GDM1 (cell line): ENCODE measurements at regions not wholly inside any gene's neighbourhood (a gene's known extent, or its start where the extent isn't known, plus 50 kb on each side); places are given as distances from the start of the nearest gene placed in this dataset.

Source experiments
- DNase-seq: peaks from one replicate; lab custom pipeline; 2025; lab: John Stamatoyannopoulos, UW

DNA sequence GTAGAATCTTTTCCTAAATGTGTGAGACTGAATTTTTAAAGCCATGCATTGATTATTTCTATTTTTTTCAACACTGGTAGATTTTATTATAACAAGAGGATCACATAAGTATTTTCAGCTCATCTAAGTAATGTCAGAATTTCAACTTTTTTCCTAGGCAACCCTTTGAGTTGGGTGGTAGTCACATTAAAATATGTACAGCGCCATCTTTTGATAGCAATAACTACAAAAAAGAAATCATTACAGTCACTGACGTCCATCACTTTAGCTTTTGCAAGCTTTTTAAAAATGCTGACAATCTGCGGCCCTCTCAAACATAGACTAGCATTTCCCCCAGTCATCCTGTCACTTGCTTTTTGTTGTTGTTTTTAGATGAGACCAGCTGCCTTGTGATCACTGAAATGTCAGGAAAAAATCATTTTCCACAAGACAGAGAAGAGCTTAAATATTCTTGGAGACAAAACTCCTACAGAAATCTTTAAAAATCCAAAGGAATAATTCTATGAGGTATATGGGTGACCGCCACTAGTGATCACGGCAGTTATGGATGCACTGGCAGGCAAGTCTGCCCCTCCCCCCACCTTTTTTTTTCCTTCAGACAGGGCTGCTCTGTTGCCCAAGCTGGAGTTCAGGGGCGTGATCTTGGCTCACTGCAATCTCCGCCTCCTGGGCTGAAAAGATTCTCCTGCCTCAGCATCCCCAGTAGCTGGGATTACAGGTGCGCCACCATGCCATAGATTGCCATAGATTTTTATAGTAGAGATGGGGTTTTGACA is 384.0 kb upstream of the KCNMB2 start:
- no peak for DNase-seq

DNA sequence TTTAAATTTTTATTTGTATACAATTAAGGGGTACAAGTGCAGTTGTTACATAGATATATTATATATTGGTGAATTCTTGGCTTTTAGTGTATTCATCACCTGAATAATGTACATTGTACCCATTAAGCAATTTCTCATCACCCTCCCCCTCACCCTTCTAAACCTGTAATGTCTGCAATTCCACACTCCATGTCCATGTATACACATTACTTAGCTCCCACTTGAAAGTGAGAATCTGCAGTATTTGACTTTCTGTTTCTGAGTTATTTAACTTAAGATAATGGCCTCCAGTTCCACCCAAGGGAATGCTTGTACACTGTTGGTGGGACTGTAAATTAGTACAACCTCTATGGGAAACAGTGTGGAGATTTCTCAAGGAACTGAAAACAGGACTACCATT is 383.2 kb upstream of the KCNMB2 start:
- no peak for DNase-seq

DNA sequence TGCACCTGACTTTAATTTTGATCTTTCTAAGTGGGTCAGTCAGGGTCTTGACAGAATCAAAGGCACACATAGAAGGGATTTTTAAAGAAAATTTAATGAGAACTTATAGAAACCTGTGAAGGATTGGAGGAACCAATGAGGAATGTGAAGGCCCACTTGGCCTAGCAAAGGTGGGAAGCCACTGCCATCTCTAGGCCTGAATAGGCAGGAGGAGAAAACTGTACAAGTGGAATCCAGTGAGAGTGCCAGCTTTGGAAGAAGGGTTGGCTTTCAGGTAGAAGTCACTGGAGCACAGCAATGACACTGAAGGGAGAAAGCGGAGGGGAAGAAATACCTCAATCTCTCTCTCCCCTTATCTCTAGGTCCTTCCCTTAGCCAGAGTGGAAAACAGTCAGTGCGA is 380.7 kb upstream of the KCNMB2 start:
- DNase-seq, result peak; percentile 6

DNA sequence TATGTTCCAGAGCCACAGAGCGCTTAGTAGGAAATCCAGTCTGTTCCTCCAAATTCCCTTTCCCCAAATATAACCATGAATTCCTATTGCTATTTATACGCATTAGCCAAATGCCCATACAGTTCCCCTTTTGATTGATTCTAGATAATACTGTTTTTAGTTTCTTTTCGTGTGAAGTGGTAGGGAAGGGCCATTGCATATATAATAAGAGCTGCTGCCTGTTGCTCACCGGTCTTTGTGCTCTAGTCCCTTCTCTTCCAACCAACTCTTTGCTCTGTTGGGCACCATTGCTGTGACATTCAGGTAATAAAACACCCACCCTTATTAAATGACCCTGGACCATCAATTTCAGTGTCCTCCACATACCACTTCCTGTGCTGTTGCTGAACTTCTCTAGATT is 379.9 kb upstream of the KCNMB2 start:
- no peak for DNase-seq

DNA sequence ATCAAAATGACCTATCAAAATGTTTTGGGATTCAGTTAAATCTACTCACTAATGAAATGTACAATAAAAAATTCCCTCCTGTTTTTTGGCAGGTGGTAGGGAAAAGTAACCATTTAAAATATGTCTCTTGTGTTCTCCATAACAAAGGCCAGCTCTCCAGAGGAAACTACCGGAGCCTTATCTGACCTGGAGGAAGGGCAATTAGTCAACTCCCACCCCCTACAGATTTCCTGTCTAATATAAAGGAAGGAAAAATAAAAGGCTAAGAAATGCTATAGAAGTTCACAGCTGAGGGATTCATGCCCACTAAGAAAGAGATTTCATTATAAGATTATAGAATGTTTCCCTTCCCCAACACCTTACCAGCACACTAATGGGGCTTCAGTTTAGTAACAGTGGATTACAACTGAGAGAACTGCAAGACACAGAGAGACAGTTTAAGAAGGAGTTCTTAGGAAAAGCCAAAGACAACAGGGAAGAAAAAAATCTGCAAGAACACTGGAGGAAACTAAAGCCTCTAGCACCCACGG is 376.5 kb upstream of the KCNMB2 start:
- DNase-seq, result no peak

DNA sequence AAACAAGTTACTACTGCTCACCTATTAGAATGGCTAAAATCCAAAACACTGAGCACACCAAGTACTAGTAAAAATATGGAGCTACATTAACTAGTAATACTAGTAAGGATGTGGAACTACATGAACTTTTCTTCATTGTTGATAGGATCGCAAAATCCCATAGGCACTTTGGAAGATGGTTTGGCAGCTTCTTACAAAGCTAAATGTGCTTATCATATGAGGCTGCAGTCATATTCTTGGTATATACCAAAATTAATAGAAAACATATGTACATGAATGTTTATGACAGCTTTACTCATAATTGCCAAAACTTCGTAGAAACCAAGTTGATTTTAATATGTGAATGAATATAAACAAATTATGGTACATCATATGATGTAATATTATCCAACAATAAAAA is 366.8 kb upstream of the KCNMB2 start:
- DNase-seq, result no peak

DNA sequence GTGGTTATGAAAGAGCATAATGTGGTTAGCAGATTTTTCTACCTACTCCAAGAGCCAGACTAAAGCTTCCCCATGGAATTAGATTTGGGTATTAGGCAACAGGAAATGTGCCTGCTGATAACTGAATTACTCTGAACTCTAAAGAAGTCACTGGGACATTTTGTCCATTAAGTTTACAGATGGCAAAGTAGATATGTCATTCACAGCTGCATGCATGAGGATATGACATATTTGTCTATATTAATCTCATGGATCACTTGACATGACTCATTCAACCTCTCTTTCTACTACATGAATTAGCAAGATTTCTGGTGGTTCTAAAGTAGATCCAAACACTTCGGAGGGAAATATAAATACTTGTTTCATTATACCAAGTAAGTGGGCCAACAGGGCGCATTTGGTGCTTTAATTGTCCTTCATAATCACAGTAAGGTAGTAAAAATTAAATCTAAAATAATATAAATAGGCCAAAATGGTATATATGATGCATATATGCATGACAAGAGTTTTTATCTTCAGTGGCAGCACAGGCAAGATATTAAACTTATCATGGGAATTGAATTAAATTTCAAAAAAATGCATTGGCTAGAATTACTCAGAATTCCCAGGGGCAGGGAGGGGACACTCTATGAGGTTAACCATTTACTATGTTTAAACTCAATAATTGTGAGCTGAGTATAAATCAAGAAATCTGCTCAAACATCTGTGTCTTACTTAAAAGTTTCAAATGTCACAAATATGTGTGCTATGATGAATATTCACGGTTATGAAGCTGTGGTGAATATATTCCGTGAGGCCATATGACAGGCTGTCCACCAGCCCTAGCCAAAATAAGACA is 365.3 kb upstream of the KCNMB2 start:
- peak; percentile 24 for DNase-seq

DNA sequence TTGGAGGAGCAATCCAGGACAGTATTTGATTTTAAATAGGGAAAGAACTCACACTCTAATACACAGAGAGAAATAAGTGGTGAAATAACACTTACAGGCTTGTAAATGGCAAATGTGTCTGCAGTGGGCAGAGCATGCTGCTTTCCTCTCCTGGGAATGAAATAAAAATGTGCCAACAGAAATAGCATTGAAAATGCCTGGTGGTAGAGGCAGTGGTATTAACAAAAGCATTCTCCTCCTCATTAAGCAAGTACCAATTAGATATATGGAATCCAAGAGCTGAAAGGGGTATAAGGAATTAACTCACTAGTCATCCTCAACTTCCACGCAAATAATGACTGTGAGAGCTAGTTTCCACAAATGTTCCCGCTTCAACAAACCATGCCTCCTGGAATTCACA is 364.1 kb upstream of the KCNMB2 start:
- DNase-seq, result no peak

DNA sequence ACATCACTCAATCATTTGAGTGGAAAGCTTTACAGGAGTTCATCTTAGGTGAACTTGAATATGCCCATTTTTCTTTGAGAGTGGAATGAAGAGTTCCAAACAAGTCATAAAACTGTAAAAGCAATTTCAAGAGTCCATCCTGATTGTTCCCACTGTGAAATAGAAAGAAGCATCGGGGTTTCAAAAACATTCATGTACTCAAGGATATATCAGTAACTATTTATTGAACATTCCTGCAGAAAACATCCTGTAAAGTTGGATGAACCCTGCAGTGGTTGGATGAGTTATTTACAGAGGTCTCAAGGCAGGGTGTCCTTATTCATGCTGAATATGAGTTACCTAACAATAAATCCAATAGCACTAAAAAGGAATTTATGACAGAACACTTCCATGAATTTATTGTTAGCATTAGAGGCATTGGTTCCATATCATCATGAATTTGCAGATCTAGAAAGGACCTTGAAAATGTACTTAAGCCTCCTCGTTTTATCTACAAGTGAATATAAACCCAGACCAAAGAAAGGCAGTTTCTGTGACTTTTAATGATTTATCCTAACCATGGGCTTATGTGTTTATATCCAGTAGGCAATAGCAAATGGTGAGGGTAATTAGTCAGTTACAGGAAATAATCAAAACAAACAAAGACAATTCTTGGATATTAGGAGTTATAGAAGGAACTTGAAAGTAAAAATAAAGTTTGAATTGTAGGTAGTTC is 361.9 kb upstream of the KCNMB2 start:
- DNase-seq, result no peak

DNA sequence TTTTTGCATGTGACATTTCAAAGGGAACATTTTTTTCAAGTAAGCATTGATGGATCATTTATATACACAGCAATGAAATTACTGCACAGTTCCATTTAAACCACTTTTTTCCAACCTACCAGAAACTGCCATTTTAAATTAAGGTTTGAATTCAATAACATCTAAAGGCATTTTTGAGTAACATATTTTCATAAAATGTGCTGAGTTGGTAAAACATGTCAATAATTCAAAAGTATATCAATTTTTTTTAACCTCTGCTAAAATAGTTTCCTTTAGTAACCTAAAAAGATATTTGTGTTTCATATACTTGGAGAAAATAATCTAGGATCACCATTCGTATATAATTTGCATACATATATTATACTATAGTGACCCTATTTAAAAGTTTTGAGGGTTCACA is 355.1 kb upstream of the KCNMB2 start:
- no peak for DNase-seq

DNA sequence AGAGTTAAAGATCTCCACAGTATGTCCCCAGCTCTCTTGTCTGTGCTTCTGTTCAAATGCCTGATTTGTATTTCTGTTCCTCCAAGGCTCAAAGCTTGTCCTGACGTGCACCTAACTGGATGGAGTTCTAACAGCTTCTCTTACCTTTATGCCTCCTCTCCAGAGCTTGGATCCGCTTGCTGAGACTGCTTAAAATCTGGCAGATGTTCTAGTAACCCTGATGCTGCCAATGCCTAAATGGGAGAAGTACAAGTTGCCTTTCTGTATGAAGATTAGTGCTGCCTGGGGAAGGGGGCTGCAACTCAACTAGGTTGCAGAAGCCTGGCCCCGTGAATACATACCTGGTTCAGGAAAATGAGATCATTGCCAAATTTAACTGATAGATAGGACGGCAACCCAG is 354.5 kb upstream of the KCNMB2 start:
- no peak for DNase-seq

DNA sequence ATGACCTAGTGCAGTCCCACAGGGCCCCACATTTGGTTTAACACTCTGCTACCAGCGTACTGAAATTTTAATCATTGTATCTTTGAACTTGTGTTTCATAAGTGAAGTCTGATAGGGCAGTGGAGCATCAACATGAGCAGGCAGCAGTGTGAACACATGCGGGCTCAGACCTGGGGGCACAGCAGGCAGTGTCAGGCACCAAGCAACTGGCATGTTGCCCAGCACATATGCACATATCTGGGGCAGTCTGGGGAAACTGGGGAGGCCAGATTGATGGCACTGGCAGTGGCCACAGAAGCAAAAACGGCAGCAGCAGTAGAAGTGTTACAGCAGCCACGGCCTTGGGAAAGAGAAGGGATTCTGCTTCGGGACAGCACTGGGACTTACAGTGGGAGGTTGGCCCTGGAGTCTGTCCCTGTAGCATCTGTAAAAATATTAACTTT is 353.9 kb upstream of the KCNMB2 start:
- no peak for DNase-seq

DNA sequence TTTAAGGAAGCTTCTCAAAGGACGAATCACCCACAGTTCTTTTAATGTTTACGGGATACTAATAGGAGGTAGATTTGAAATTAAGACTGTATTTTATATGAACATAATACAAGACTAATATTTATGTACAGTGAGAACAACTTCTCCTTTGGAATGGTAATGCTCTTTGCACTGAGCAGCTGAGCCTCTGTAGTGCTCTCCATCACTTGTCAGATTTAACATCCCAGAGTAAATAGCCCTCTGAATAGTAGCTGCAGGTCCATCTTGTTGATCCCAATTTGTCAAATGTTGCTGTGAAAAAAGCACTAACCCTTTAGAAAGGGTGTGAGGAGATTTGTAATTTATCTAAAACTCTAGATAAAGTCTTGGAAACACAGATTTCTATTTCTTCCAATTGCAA is 351.4 kb upstream of the KCNMB2 start:
- DNase-seq, result no peak

DNA sequence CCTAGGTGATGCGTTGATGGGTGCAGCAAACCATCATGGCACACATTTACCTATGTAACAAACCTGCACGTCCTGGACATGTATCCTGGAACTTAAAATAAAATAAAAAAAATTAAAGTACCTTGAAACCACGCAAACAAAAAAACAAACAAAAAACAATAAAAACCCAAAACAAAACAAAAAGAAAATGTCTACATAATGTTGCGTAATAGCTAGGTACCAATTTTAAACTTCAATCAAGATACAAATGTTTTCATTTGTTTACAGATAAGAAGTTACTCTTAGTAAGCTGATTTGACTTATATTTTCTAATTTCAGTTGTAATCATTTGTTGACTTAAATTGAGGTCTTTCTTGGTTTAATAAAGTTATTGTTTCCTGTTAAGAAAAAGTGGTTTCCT is 349.6 kb upstream of the KCNMB2 start:
- DNase-seq, result no peak

DNA sequence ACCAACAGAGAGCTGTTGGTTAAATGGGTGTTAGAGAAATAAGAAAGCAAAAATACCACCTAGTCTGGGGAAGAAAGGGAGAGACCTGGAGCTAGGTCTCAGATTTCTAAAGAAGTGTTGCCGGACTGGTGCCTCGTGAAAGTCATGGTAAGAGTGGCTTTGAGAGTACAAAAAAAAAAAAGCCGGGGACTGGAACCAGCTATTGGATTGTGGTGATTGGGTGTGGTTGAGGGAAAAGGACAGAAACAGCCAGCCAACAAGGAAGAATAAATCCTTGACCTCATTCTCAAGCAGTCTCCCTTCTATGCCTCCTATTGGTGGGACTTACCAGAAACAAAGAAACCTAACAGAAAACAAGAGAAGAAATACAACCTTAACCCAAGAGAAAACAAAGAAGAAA is 346.4 kb upstream of the KCNMB2 start:
- no peak for DNase-seq

DNA sequence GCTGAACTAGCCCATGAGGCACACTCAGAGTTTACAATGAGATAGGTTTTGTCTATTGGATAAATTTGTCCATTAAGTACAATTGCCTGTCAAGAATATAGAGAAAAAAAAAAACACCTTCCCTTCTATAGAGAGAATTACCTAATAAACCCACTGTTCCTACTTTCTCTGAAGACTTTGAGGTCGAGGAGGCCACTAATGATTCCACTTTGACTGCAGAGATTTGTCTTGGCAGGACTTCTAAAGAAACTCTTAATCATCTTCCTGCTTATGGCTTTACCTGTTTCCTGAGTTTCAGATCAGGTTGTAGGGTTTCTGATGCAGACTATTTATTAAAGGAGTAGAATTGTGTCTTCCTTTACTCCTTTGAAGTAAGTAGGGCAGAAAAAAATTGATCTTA is 342.4 kb upstream of the KCNMB2 start:
- DNase-seq, result no peak

DNA sequence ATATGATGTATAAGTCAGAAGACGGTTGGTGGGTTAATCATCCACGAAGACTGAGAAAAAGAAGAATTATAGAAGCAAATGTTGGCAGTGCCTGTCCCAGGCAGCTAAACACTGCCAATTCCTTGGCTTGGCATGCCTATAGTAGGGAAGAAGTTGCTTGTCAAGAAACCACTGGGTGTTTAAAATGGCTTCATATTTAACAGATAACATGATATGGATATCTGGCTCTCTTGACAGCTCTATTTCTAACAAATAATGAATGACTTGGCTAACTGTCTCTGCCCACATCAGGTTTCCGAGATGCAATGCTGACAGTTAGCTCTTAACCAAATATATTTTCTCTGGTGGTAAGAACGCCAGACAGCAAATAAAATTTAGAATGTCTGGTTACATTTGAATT is 341.7 kb upstream of the KCNMB2 start:
- DNase-seq, result no peak

DNA sequence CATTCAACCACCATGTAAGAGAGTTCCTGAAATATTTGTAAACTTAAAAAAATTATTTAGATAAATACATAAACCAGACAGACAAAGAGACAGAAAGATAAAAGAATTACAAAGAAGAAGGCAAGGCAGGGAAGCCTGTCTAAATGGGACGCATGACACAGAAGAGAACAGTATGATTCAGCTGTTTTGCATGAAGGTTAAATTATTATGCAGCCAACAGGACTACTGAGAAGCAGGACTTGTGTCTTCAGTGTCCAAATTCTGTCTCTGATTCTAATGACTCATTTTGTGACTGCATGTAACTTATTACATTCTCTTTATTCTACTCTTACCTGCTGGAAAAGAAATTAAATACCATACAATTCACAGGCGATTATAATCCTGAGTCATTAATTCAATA is 340.4 kb upstream of the KCNMB2 start:
- DNase-seq, result no peak

DNA sequence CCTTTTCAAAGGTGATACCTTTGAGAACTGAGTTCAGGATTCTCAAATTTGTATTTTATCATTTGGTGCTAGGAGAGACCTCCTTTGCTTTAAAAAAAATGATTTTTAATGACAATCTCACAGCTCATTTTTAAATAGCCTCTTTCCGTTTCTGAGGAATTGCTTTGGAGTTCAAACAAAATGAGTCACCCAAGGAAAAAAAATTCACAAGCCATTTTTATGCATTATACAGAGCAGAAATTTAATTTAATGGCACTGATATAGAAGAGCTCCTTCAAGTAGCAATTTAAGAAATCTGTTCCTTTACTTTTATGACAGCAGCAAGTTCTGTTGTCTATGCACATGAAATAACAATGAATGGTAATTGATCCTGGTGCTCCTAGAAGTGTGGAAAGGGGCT is 337.9 kb upstream of the KCNMB2 start:
- no peak for DNase-seq

DNA sequence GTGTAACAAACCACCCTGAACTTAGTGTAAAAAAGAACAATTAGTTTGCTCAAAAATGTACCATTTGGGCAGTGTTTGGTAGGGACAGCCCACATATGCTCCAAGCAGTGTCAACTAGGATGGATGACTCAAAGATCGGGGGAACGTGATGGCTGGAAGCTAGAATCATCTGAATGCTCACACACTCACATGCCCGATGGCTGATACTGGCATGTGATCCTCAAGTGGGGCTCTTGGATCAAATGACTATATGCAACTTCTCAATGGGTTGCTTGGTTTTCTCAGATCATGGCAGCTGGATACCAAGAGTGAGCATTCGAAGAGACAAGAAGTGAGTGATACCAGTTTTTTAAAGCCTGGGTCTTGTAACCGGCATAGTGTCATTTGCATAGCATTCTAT is 335.9 kb upstream of the KCNMB2 start:
- no peak for DNase-seq

DNA sequence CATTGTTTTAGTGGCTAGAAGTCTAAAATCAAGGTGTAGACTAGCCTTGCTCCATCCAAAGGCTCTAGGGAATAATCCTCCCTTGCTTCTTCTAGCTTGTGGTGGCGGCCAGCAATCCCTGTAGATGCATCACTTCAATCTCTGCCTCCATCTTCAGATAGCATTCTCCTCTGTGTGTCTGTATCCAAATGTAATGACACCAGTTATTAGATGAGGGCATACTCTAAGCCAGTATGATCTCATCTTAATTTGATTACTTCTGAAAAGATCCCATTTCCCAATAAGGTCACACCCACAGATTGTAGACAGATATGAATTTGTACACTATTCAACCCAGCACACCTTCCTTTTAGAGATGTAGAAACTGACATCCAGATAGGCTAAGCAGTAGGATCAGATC is 334.5 kb upstream of the KCNMB2 start:
- no peak for DNase-seq

DNA sequence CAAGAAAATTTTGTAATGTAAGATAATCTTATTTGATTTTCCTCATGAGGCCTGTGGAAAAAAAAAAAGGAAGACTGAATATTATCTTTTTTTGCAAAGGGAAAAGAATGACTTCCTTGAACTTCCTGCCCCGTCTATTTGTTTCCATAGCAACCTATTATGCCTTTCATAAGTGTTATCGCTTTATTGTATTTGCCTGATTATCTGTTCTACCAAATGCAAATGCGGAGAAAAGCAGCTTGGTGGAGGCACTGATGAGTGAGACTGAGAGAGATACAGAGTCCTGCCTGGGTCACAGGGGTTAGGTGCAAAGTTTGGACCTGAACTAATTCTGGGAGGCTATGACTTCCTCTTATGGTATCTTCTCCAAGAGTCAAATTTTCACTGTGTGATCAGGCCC is 334.0 kb upstream of the KCNMB2 start:
- peak; percentile 5 for DNase-seq

DNA sequence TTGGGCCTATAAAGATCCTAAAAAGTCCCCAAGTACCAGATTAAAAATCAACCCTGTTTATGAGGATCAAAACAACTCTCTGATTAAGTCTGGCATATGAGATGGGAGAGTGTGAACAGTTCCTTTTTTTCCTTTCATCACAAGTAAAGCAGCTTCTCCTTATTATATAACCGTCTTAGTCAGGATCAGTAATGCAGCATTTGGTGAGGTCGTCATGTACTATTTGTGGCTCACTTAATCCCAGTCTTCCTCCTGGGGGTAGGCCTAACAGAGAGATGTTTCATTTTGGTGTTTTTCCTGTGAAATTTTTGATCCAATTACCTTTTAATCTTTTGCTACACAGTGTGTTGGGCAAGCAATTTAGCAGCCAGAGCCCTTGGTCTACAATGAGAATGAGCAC is 333.1 kb upstream of the KCNMB2 start:
- no peak for DNase-seq
